Activated CD4-positive, CD25-positive, alpha-beta regulatory T cell treated with anti-CD3 and anti-CD28 coated beads, Interleukin-2, amount 50 U/mL, for 72 hours (primary cell): ENCODE measurements at regions not wholly inside any gene's neighbourhood (a gene's known extent, or its start where the extent isn't known, plus 50 kb on each side); places are given as distances from the start of the nearest gene placed in this dataset.
A peak's percentile ranks its signal among the peaks of the same experiment; 100 is the strongest.
"Not testable (repeated sequence)": the region's sequence is repeated elsewhere in the genome, so short reads cannot be mapped to it uniquely, and the experiment has no call there.

Source experiments
- DNase-seq: peaks from one replicate; pipeline ENCODE4 v3.0.0; 2021

DNA sequence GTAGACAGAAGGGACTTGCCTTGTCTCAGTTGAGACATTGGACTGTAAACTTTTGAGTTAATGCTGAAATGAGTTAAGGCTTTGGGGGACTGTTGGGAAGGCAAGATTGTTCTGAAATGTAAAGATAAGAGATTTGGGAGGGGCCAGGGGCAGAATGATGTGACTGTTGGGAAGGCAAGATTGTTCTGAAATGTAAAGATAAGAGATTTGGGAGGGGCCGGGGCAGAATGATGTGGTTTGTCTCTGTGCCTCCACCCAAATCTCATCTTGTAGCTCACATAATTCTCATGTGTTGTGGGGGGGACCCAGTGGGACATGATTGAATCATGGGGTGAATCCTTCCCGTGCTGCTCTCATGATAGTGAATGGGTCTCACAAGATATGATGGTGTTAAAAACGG lies 1217.1 kb downstream of the GALC start:
- DNase-seq = not testable (repeated sequence)

DNA sequence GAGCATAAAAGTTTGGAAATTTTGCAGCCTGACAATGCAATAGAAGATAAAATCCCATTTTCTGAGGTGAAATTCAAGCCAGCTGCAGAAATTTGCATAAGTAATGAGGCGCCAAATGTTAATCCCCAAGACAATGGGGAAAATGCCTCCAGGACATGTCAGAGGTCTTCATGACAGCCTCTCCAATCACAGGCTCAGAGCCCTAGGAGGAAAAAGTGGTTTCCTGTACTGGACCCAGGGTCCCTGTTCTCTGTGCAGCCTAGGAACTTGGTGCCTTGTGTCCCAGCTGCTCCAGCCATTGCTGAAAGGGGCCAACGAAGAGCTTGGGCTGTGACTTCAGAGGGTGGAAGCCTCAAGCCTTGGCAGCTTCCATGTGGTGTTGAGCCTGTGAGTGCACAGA lies 1218.1 kb downstream of the GALC start:
- no peak for DNase-seq

DNA sequence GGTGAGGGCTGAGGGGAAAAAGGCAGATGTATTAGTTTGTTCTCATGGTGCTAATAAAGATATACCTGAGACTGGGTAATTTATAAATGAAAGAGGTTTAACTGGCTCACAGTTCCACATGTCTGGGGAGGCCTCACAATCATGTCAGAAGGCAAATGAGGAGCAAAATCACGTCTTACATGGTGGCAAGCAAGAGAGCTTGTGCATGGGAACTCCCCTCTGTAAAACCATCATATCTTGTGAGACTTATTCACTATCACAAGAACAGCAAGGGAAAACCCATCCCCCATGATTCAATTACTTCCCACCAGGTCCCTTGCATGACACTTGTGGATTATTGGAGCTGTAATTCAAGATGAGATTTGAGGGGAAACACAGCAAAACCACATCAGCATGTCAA lies 1220.9 kb downstream of the GALC start:
- no peak for DNase-seq

DNA sequence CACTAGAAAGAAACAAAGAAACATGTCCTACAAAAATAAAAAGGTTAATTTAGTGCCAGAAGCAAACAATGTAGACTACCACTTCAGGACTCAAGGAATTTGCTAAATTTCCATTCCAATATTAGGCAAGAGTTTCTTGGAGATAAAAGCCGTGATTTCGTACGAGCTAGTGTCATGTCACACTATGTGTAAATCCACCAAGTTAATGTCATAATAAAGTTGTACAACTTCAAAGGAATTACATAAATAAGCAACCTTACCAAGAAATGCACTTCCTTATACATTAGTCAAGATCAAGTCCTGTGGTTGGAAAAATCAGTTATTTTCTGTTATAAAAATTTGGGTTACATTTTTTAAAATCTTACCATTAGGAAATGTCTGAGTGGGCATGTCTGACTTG lies 1222.8 kb downstream of the GALC start:
- DNase-seq = no peak

DNA sequence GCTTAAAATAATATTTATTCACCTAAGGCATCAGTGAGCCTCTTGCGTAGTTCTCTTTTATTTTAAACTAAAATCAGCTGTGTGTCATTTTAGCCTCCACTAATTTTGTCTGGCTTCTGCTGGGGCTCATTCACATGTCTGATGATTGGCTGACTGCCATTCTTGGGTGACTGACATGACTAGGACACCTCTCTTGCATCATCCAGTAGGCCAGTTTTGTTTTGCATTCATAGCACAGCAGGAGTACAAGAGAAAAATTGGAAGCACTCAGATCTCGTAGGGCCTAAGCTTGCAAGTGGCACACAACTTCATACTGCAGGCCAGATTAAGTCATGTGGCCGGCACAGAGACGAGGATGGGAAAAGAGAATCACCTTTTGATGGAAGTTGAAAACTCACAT lies 1226.5 kb downstream of the GALC start:
- DNase-seq = no peak

DNA sequence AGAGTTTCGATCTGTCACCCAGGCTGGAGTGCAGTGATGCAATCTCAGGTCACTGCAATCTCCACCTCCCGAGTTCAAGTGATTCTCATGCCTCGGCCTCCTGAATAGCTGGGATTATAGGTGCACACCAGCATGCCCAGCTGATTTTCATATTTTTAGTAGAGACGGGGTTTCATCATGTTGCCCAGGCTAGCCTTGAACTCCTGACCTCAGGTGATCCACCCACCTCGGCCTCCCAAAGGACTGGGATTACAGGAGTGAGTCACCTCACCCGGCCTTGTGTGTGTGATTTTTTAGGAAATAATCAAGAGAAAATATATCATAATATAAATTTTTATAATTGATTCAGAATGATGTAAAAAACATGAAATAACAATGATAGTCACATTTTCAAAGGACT lies 1231.4 kb downstream of the GALC start:
- no peak for DNase-seq

DNA sequence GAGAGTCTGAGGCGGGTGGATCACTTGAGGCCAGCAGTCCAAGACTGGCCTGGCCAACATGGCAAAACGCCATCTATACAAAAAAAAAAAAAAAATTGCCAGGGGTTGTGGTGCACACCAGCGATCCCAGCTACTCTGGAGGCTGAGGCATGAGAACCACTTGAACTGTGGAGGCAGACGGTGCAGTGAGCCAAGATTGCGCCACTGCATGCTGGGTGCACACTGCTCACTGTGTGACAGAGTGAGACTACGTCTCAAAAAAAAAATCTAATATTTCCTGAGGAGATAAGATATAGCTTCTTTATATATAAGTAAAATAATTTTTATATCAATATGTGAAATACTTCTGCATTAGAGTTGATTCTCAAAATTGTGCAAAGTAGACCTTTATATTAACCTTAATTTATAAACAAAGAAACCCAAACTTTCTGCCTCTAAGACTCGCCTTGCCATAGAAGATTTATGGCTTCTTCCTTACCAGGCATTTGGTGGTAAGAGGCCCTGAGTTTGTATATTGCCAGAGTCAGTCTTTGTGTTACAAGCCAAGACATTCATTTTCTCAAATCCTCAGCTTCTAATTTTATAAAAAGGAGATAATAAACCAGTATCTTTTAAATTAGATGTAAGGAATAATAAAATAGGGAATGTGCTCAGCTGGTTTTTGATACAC lies 1226.7 kb downstream of the FLRT2 start:
- DNase-seq = no peak

DNA sequence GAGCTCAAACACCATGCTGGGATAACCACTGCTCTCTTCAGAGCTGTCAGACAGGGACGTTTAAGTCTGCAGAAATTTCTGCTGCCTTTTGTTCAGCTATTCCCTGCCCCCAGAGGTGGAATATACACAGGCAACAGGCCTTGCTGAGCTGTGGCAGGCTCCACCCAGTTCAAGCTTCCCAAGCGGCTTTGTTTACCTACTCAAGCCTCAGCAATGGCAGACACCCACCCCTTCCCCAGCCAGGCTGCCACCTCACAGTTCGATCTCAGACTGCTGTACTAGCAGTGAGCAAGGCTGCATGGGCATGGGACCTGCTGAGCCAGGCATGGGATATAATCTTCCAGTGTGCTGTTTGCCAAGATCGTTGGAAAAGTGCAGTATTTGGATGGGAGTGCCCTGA lies 1220.5 kb downstream of the FLRT2 start:
- not testable (repeated sequence) for DNase-seq

DNA sequence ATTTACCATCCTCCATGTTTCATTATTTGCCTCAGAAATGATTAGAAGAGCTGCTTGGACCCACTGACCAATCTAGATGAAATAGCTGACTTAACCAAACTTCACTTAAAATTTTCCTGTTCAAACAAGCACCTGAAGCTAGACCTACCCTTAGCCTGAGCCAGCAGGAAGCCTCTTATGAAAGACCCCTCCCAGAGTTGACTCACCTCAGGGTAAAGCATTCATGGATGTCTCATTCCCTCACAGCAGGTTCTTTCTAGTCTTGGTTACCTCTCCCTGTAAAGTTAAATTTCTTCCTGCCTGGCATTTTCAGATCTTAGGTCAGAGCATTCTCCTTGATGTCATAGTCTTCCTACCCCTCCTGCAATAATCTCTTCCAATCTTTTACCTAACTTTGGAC lies 1209.8 kb downstream of the FLRT2 start:
- no peak for DNase-seq

DNA sequence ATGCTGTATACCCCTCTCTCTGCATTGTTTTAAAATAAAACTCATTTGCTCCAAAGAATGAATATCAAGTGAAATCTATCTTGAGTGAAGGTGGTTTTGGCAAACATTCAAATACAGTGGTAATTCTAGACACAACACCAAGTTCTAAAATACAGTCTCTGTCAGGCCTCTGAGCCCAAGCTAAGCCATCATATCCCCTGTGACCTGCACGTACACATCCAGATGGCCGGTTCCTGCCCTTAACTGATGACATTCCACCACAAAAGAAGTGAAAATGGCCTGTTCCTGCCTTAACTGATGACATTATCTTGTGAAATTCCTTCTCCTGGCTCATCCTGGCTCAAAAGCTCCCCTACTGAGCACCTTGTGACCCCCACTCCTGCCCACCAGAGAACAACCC lies 1201.5 kb downstream of the FLRT2 start:
- not testable (repeated sequence) for DNase-seq

DNA sequence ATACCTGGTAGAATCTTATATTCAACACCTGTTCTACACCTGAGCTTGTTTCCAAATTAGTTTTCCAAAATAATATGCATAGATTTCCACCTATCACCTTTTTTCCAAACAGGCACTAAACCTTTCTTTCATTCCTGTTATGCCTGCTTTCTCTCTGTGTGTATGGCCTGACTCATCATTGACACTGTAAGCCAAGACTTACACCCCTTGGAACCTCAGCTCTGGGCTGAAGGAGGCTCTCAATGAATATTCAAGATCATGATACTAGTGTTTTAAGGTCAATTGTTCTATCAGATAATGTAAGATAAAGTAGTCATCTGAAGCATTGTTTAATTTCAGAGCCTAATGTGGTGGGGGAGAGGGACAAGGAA lies 1193.3 kb downstream of the FLRT2 start:
- DNase-seq = no peak

DNA sequence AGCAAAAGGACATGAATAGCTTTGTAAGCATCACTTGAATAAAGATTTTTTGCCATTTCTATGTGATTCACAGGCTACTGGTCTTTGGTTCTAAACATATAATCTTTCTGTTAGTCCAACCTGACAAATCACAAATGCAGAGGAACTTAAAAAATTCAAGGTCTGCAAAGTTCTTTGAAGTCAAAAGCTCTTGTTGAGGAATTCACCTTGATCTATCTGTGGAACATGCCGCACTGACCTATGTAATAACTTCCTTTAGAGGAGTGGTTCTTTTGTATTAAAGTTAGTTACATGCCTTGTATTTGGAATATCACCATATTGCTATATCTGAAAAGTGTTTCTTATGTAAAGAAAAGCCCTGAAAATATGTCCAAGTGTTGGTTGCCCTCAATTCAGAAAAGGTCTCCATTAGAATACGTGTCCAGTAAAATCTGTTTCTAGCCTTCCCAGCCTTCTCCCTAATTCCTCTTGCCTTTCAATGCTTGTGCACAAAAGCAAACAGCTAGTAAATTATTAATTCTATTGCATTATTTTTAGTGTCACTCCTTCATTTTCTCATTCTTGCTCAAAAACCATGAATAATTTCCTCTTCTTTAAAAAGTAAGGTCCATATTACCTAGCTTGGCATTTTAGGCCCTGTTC lies 1192.8 kb downstream of the FLRT2 start:
- DNase-seq = no peak

DNA sequence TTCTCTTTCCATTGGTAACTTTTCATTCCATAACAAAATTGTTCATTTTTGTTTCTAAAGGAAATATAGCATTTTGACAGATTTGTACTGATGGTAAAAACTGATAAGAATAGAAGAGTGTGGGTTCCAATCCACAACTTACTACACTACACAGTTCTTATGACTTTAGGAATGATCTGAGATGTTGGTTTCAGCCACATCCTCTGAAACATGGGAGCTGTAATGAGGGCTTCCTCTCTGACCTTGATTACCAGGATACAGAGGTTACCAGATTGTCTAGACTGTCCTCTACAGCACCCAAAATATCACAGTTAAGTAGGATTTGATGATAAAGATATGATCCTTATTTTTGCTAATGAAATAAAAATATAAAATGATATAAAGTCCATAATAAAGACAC lies 1184.6 kb downstream of the FLRT2 start:
- DNase-seq = no peak

DNA sequence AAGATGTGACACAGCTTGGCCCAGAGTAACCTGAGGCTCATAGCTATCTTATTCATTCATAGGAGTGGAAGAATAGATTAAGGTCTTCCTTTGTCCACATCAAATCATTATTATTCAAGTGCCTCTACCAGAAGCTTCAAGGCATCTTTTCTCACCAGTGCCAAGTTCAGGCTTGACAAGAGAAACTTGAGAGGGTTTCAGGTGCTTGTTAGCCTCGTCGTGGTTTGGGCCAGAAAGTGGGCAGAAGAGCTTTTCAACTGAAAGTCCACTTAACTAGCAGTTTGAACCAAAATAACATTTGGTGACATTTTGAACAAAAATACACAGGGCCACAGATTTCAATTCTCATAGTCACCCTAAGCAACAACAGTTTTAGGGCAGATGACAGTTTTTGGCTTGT lies 1184.2 kb downstream of the FLRT2 start:
- DNase-seq = no peak

DNA sequence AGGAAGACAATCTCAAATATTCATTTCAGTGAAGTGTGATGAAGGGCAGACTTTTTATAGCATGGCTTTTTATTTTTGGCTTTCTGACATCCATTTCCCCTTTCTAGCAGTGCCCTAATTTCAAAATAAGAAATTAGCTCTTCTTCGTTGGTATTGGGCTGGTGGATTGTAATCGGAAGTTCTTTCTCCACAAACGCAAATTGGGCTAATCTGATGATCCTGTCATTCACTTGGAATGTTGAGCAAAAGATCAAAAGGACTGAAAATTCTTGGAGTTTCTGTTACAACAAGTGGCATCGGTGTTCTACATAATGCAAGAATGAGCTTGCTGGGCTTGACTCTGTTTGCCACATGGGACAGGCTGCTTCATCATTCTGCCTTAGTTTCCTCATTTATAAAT lies 1182.8 kb downstream of the FLRT2 start:
- DNase-seq = no peak

DNA sequence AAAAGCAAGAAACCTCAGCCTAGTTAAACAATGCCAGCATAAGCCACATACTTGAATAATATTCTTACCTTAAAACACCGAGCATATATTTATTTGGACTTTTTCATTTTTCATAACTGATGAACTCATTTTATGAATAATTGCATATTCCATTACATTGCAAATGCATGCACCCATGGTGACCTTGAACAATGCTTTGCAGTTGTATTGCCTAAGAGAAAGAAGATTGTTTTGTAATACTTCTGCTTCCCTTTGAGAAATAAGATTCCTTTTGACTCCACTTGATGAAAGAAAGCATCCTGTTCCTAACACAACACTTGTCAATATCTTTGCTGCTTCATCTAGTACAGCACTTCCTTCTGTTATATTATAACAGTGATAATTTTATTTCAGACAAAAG lies 1182.2 kb downstream of the FLRT2 start:
- DNase-seq = no peak

DNA sequence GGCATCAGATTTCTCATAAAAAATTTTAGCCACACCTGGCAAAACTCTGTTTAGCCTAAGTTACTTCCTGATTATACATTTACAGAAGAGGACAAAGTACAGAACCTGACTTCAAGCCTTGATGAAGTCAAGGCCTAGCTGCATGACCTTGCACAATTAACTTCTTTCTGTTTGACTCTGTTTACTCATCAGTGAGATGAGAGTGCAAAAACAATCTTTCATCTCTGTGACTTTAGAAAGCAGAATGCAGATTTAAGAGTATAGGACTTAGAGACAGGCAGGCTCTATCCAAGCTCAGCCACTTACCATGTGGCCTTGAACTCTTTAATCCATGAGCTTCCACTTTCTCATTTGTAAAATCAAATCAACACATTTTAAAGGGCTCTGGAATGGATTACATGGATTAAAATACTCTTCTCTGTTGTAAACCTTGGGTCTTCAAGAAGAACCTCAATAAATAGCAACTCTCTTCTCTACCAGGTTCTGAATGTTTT lies 1178.9 kb downstream of the FLRT2 start:
- DNase-seq = no peak

DNA sequence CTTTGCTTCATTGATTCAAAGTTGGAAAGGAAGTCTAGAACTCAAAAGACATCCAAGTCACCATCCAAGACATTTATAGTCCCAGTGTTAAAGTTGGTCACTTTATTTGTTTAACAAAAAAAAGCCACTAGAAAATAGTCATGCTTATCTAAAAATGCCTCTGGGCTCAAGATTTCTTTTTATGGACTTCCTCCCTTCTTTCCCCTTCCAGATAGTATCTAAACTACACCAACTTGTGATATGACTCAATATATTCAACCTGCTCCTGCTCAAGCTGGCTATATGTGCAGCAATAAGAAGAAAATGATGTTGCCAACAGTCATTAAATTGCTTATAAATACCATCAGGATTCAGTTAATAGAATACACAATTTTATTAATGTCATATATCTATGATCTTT lies 1177.1 kb downstream of the FLRT2 start:
- no peak for DNase-seq

DNA sequence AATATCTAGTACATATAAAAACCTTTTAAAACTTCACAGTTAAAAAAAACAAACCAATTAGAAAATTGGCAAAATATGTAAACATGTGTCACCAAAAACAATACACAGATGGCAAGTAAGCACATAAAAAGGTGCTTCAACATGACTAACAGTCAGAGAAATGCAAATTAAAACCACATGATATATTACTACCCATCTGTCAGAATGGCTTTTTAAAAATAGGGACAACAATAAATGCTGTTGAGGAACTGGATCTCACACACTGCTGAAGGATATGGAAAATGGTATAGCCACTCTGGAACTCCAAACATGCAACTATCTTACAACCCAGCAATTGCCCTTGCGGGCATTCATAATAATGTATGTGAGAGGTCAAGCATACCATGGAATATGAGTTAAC lies 1153.6 kb downstream of the FLRT2 start:
- DNase-seq = no peak

DNA sequence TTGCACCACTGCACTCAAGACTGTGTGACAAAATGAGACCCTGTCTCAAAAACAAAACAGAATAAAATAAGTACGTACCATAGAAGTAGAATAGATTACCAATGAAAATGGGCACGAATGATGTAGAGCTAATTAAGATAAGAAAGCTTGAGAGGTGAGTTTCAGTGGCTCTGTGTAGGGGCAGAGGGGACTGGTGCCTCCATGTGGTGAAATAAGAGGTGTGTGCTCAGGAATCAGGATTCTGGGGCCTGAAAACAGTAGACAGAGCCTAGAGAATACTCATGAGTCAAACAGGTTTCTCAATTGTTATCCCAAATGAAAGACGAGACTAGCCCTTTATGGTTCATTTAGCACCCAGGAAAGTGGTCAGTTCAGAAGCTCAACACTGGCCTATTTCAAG lies 1145.1 kb downstream of the FLRT2 start:
- no peak for DNase-seq

DNA sequence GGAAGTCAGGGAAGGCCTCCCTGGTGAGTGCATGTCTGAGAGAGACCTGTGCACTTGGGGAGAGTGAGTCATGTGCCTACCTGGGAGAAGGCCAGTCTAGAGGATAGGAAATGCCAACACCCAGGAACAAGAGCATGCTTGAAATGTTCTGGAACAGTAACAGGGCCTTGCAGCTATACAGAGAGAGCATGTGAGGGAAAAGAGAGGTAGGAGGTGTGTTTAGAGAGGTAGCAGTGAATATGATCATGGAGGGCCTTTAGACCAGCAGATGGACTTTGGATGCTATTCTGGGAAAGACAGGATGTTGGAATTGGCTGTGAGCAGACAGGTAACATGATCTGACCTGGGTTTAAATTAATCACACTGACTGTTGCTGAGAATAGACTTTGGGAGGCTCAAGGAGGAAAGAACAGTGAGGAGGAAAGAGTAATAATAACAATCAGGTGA lies 1143.6 kb downstream of the FLRT2 start:
- DNase-seq = no peak

DNA sequence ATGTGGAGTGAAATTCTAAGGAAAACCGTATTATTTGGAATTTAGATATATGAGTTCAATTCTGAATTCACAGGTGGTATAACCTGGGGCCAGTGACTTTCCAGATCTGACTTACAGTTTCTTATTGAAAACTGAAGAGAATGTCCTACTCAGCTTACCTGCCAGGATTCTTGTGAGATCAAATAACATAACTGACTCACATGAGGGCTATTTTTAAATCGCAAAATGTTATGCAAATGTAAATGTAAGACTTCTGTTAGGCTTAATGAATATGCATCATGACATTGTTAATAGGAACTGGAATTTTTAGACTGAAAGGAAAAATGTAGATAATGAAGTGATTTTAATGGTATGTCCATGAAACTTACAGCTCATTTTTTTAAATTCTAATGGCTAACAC lies 1142.1 kb downstream of the FLRT2 start:
- no peak for DNase-seq

DNA sequence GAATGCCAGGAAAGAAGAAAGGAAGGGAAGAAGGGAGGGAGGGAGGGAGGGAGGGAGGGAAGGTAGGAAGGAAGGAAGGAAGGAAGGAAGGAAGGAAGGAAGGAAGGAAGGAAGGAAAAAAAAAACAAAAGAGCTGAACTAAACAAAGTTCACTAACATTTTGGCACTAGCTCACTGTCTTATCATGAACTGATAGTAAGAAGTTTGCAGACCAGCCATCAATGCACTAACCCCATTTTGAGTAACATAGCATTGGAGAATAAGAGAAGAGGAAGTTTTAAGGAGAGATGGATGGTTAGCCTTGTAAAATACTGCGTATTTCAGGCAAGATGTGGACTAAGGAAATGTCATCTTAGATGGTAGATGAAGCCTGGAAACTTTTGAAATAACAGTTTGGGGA lies 1136.0 kb downstream of the FLRT2 start:
- DNase-seq = no peak

DNA sequence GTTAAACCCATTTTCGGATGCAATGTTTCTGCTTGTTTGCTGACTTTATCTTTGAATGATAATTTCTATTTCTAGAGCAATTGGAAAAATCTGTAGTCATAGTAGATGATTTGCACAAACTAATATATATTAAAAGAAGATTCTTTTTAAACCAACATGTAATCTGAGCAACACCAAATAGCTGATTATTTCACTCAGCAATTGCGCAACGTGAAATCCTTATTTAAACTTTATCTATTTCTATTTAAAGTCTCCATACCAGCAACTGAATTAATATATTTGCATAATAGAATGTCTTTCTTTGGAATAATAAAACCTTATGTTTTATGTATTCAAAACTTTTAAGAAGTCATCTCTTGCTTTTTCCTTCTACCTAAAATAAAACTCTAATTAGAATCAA lies 1132.4 kb downstream of the FLRT2 start:
- DNase-seq = no peak

DNA sequence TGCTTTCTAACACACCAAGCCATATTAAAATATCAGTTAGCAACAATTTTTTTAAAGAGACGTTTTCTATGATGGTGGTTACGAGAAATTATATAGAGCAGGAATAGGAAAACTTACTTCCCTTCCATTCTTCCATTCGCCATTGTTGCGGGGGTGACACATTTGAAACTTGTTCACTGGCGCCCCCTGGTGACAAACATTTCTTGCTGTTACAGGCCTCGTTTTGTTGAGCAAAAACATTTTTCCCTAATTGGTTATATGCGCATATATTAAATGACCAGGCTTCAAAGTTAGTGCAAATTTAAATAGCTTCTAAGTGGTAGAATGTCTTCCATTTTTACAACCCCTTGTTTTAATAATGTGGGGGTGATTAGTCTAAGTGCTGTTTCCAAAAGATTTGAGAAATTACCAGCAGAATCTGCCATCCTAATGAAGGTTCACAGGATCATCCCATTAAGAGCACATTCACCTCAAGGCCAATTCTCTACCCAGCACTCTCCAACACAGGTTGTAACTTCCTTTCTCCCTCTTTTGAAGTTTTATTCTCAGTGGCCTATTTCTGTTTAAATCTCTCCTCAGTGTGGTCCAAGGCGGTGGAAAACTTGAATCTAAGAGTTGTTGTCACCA lies 1124.7 kb downstream of the FLRT2 start:
- peak; percentile 32 for DNase-seq
